ENCODE measurements at regions not wholly inside any gene's neighbourhood (a gene's known extent, or its start where the extent isn't known, plus 50 kb on each side); places are given as distances from the start of the nearest gene placed in this dataset.

DNA sequence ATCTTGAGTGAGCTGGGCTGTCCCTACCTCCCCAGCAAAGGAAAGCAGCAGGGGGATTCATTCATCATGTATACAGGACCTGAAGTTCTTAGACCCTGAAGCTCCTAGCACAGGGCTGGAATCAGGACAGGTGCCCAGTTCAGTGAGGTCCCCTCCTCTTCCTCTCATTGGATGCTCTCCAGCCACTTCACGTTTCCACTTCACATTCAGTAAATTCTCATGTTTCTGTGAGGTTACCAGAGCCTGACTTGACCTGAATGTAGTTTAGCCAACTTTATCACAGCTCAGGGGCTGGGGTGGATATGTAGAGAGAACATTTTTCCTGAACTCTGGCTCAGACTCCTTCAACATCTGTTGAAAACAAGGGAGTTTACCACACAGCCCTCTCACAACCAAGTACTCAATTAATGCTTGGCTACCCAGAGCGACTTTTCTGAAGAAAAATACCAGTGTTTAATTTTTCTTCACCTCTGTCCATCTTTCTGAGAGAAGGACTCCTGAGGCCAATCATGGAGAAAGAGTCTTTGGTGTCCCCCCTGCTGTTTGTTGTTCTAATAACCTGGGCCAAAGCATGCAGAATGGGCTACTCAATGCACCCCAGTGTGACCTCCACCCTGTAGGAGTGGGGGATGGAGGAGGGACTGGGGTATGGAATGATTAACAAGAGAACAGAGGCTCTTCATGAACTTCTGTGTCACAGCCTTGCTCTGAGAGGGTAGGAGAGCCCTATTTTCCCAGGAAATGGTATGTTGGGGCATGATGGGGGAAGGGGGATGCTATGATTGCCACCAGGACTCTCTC is 108.3 kb upstream of the FGGY start:
- no peaks in the 10 kb centered on the region for H3K36me3 ChIP-seq (ENCODE audit: control insufficient read depth, insufficient read depth, low read length)
- no peak overlapping the region for H3K27ac ChIP-seq (ENCODE audit: low read length)
- no peaks in the 10 kb centered on the region for H3K27me3 ChIP-seq (ENCODE audit: control insufficient read depth, insufficient read depth, low read length)
- in situ Hi-C loops (cut with HindIII; ENCODE audit: low pct_unique_long_range_greater_than_20kb, low sequenced_read_pairs) (no loop called here), intact Hi-C loops (cut with micrococcal nuclease; ENCODE audit: unreplicated experiment) (no loop called here)
- BruUV-seq (replicated peaks): no TSS peak
- POLR2A ChIA-PET: no interaction called here
- DNase-seq (ENCODE audit: low read depth, low spot score): no peak
- no peaks in the 10 kb centered on the region for H3K9me3 ChIP-seq (ENCODE audit: control insufficient read depth, insufficient read depth, low read depth, low read length)
- no peak overlapping the region for H3K4me3 ChIP-seq (ENCODE audit: low read depth in 2 of 2, low read length in 2 of 2)
- ATAC-seq: no peak
- CTCF ChIA-PET: no interaction called here
- H3K4me1 ChIP-seq (ENCODE audit: control insufficient read depth, insufficient read depth, low read length): no peaks in the 10 kb centered on the region
- TF ChIP-seq, protein P1, sequence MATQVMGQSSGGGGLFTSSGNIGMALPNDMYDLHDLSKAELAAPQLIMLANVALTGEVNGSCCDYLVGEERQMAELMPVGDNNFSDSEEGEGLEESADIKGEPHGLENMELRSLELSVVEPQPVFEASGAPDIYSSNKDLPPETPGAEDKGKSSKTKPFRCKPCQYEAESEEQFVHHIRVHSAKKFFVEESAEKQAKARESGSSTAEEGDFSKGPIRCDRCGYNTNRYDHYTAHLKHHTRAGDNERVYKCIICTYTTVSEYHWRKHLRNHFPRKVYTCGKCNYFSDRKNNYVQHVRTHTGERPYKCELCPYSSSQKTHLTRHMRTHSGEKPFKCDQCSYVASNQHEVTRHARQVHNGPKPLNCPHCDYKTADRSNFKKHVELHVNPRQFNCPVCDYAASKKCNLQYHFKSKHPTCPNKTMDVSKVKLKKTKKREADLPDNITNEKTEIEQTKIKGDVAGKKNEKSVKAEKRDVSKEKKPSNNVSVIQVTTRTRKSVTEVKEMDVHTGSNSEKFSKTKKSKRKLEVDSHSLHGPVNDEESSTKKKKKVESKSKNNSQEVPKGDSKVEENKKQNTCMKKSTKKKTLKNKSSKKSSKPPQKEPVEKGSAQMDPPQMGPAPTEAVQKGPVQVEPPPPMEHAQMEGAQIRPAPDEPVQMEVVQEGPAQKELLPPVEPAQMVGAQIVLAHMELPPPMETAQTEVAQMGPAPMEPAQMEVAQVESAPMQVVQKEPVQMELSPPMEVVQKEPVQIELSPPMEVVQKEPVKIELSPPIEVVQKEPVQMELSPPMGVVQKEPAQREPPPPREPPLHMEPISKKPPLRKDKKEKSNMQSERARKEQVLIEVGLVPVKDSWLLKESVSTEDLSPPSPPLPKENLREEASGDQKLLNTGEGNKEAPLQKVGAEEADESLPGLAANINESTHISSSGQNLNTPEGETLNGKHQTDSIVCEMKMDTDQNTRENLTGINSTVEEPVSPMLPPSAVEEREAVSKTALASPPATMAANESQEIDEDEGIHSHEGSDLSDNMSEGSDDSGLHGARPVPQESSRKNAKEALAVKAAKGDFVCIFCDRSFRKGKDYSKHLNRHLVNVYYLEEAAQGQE (IDR thresholded peaks at IDR 0.05; ENCODE audit: insufficient read depth in 1 of 2, low read depth in 2 of 2, low read length in 1 of 2): no peak
- TF ChIP-seq TCF7L2 (IDR thresholded peaks at IDR 0.05; ENCODE audit: low read depth, low read length): no peak
- TF ChIP-seq POLR2AphosphoS5 (IDR thresholded peaks at IDR 0.05; ENCODE audit: low read depth, low read length): no peak
- TF ChIP-seq, protein P2, sequence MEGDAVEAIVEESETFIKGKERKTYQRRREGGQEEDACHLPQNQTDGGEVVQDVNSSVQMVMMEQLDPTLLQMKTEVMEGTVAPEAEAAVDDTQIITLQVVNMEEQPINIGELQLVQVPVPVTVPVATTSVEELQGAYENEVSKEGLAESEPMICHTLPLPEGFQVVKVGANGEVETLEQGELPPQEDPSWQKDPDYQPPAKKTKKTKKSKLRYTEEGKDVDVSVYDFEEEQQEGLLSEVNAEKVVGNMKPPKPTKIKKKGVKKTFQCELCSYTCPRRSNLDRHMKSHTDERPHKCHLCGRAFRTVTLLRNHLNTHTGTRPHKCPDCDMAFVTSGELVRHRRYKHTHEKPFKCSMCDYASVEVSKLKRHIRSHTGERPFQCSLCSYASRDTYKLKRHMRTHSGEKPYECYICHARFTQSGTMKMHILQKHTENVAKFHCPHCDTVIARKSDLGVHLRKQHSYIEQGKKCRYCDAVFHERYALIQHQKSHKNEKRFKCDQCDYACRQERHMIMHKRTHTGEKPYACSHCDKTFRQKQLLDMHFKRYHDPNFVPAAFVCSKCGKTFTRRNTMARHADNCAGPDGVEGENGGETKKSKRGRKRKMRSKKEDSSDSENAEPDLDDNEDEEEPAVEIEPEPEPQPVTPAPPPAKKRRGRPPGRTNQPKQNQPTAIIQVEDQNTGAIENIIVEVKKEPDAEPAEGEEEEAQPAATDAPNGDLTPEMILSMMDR (IDR thresholded peaks at IDR 0.05): no peak
- TF ChIP-seq SIN3A (IDR thresholded peaks at IDR 0.05; ENCODE audit: borderline replicate concordance, insufficient read depth, low read depth, low read length): no peak

DNA sequence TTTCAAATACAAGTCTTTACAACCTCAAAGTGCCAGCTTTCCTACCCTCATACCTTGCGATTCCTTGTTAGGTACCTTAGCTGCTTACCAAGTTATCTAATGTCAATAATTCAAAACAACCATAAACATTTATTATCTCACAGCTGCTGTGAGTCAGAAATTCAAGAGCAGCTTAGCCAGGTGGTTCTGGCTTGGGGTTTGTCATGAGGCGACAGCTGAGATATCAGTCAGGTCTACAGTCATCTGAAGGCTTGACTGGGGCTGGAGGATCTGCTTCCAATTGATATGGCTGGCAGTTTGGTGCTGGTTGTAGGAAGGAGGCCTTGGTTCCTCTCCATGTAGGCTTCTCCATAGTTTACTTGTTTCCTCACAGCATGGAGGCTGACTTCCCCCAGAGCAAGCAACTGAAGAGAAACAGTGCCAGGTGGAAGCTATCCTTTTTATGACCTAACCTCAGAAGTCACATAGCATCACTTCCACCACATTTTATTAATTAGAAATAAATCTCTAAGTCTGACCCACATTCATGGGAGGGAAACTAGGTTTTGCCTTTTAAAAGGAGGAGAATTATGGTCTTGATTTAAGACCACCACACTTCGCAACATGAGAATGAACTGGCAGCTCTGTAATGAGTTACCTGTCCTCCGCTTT is 103.3 kb upstream of the FGGY start:
- H3K36me3 ChIP-seq (ENCODE audit: control insufficient read depth, insufficient read depth, low read length): no peaks in the 10 kb centered on the region
- no peaks in the 10 kb centered on the region for H3K9me3 ChIP-seq (ENCODE audit: control insufficient read depth, insufficient read depth, low read depth, low read length)
- TF ChIP-seq SIN3A (IDR thresholded peaks at IDR 0.05; ENCODE audit: borderline replicate concordance, insufficient read depth, low read depth, low read length) (no peak), TCF7L2 (IDR thresholded peaks at IDR 0.05; ENCODE audit: low read depth, low read length) (no peak), POLR2AphosphoS5 (IDR thresholded peaks at IDR 0.05; ENCODE audit: low read depth, low read length) (no peak)
- TF ChIP-seq, protein P2 (IDR thresholded peaks at IDR 0.05): no peak
- TF ChIP-seq, protein P1 (IDR thresholded peaks at IDR 0.05; ENCODE audit: insufficient read depth in 1 of 2, low read depth in 2 of 2, low read length in 1 of 2): no peak
- no TSS peak for BruUV-seq (replicated peaks)
- no peak for DNase-seq (ENCODE audit: low read depth, low spot score)
- POLR2A ChIA-PET: no interaction called here
- H3K4me3 ChIP-seq (ENCODE audit: low read depth in 2 of 2, low read length in 2 of 2): no peak overlapping the region
- H3K4me1 ChIP-seq (ENCODE audit: control insufficient read depth, insufficient read depth, low read length): no peaks in the 10 kb centered on the region
- H3K27ac ChIP-seq (ENCODE audit: low read length): no peak overlapping the region
- no peak for ATAC-seq
- H3K27me3 ChIP-seq (ENCODE audit: control insufficient read depth, insufficient read depth, low read length): no peaks in the 10 kb centered on the region
- intact Hi-C loops (cut with micrococcal nuclease; ENCODE audit: unreplicated experiment): no loop called here
- in situ Hi-C loops (cut with HindIII; ENCODE audit: low pct_unique_long_range_greater_than_20kb, low sequenced_read_pairs): no loop called here
- CTCF ChIA-PET: no interaction called here
